ENCODE measurements at regions not wholly inside any gene's neighbourhood (a gene's known extent, or its start where the extent isn't known, plus 50 kb on each side); places are given as distances from the start of the nearest gene placed in this dataset.

DNA sequence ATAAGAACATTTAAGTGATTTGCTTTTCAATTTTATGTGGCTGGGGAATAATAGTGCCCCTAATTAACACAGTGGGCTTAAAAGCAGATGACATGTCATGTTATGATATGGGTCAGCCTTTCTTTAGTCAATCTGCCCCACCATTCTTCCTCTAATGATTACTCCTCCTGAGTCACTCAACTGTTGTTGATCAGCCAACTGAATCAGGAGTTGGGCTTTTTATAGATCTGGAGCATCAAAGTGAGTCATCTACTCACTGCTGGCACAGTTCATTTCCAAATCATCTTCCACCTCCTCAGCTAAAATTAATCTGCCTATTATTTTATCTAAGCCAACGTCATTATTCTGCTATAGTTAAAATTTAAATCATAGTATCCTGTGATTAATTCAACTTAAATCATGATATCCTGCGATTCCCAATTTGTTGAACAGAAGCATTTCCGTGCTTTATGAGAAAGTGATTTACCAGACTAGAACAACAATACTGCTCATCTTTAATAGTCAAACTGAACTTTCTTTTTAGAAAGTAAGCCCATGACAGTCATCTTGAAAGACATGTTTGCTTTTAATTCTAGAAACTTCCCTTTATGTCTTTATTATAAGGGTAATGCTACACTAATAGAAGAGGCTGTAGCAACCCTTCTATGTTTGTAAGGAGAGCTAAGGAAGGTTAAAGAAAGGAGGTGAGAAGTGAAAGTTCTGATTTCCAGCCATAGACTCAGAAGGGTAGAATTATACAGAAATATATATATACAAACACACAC lies 551.4 kb downstream of the TBC1D4 start:
- DNase-seq = no peak

DNA sequence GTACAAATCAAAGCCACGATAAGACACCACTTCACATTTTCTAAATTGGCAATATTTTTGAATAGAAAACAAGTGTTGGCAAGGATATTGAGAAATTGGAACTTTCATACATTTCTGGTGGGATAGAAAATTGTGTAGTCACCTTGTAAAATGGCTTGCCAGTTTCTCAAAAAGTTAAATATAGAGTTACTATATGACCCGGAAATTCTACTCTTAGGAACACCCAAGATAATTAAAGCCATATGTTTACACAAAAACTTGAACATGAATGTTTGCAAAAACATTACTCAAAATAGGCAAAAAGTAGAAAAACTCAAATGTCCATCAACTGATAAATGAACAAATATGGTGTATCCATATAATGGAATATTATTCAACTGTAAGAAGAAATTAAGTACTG lies 552.5 kb downstream of the TBC1D4 start:
- DNase-seq = no peak

DNA sequence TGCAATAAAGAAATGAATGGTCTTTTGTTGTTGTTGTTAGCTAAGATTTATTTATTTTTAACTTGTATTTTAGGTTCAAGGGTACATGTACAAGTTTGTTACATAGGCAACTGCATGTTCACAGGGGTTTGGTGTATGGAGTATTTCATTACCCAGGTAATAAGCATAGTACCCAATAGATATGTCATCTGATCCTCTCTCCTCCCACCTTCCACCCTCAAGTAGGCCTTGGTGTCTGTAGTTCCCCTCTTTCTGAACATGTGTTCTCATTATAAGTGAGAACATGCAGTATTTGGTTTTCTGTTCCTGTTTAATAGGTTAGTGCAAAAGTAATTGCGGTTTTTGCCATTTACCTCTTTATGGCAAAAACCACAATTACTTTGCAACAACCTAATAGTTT lies 554.1 kb downstream of the TBC1D4 start:
- no peak for DNase-seq

- DNase-seq = no peak
Observed at GRCh38 chr13:74922963-74923362, 559.0 kb downstream of the TBC1D4 start.

- no peak for DNase-seq
Observed at GRCh38 chr13:74921326-74921725, 560.6 kb downstream of the TBC1D4 start.

DNA sequence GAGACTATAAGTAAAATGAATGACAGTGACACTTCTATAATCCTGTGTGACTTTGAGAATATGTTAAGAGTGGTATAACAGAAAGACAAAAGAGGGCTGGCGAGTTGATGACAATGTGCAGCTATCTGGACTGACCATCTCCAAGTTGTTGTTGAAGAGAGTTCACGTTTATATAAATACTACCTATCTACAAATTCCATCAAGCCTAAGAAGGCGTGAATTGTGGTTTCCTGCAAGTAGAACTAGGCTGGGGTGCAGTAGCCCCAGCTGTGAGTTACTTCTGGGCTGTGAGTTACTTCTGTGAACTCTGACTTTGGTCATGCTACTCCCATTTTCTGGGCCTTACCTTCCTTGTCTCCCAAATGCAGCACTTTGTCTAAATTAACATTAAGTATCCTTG lies 561.0 kb downstream of the TBC1D4 start:
- DNase-seq = no peak

GRCh38 chr13:74920361-74920760 lies 561.6 kb downstream of the TBC1D4 start:
- DNase-seq = no peak

- no peak for DNase-seq
Observed at GRCh38 chr13:74919914-74920313, 562.1 kb downstream of the TBC1D4 start.

GRCh38 chr13:74912898-74913297 lies 569.1 kb downstream of the TBC1D4 start:
- DNase-seq = no peak

DNA sequence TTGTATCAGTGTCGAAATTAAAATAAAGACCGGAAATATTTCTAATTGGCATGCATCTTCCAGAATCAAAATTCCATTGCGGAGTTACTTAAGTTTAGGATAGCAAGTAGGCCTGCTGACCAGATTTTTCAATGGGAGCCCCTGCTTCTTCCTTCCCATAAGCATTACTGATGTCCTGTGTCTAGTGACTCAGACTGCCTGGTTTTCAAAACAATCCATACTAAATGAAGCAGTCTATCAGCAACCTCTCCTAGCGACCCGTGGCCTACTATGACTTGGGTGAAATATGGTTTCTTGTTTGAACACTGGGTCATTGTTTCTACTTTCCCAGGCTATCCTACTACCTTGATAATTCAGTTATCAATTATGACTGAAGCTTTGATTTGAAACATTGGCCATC lies 571.6 kb downstream of the TBC1D4 start:
- DNase-seq = no peak

GRCh38 chr13:74907788-74908187 lies 574.2 kb downstream of the TBC1D4 start:
- DNase-seq = no peak

GRCh38 chr13:74904556-74904955 lies 577.4 kb downstream of the TBC1D4 start:
- DNase-seq = no peak

GRCh38 chr13:74895042-74895796 lies 586.8 kb downstream of the TBC1D4 start:
- DNase-seq = no peak

DNA sequence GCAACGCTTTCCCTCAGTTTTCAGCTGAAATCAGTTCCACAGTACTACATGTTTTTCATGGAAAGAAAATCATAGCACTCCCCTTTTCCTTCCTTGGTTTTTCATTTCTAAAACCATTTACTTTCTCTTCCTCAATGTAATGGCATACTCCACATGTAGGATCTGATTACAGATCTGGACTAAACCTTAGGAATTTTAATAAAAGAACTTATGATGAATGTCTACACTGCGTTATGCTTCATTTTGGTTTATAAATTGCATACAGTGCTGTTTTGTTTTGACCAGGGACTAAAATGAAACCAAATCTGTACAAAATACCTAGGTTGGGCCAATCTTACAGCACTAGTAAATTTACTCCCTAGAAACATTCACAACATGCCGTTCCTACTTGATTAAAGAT lies 589.9 kb downstream of the TBC1D4 start:
- no peak for DNase-seq

DNA sequence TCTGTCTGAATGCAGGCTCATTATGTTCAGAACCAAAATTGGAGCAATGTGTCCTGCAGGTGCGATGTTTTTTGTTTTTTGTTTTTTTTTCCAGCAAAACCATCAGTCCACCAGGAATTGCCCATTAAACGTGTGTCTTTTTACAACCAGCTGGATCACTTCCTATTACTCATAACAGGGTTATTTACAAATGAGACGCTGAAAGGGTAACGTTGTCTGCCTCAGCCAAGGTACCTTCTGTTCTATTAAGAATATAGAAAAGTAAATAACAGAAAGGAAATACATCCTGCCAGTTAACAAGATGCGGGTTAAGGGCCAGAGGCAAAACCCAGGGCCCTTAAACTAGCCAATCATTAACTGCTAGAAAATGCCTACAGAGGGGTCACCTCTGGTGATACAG lies 590.4 kb downstream of the TBC1D4 start:
- DNase-seq = no peak

- DNase-seq = no peak
Observed at GRCh38 chr13:74889321-74889720, 592.6 kb downstream of the TBC1D4 start.

DNA sequence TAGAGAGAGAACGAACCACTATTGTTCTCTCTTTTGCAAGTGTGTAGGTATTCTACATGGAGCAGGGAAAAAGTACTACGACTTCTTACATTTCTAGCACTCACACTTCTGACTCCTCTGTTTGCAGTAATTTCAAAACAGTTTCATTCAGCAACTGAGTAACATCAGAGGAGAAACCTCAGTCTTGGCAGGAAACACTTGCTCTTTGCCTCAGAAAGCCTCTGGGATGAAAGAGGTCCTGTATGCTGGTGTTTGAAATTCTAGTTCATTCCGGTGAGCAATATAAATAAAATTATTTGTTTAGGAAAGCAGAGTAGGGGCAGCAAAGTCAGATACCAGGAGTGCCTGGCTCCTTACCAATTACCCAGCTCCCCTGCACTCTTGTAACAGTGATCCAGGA lies 595.5 kb downstream of the TBC1D4 start:
- DNase-seq = no peak

DNA sequence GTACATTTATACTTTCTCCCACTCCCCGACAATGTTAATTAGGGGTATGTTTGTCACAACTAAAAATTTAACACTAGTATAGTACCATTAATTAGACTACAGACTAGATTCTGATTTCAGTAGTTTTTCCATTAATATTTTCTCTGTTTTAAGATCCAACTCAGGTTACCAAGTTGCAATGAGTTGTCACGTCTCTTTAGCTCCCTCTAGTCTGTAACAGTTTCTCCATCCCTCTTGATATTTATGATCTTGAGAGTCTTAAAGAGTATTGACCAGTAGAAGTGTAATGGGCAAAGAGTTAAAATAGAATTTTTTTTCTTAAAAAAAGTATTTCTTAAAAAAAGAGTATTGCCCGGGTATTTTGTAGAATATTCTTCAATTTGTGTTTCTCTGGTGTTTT lies 598.1 kb downstream of the TBC1D4 start:
- DNase-seq = no peak

DNA sequence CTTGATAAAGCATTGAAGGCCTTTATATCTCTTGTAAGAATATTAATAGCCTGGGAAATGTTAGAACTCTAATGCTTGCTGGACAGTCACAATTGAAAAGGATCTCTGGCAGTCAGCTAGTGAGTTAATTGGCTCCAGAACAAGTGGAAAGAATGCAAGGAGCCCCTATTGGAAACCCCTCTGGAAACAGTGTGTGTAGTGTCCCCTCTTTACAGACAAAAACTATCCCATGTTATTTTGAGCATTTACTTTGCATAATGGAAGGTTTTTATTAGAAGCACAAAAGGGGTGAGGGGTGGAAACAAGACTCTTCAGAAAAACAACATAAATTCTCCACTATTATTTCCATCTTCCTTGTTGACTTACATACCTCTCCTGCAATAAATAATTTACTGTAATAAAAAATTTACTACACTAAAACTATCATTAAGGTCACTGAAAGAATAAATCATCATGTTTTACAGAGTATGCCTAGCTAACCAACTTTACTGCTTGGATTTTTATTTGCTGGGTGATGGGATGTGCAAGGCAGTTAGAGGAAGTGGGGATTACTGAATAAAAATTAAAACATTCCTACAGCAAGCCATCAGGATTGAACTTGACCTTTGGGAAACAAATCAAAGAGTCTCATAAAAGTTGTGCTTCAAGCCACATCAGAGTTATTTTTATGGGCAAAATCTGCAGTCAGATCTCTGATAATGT lies 610.4 kb downstream of the TBC1D4 start:
- no peak for DNase-seq

DNA sequence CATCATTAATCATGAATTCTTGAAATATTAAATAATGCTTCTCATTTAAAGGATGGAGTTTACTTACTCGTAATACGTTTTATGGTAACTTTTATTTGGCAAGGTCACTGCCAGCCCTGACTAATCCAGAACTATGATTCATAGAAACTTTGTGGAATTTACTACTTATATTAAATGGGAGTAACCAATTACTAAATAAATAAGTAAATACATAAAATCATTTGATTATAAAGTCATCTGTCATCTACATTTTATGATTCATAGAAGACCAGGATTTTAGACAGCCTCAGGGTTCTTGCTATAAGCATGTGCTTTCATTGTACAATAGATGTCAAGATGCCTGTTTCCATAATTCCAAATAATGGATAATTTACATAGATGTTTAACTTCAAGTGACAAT lies 611.1 kb downstream of the TBC1D4 start:
- DNase-seq = no peak

DNA sequence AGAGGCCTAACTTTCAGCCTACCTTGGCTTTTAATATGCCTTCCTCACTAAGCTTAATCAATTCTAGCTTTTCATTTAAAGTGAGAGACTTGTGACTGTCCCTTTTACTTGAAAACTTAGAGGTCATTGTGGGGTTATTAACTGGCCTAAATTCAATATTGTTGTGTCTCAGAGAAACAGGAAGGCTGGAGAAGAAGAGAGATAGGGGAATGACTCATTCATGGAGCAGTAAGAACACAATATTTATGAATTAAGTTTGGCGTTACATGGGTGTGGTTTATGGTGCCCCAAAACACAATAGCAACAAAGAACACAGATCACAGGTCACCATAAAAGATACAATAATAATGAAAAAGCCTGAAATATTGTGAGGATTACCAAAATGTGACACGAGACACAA lies 612.1 kb downstream of the TBC1D4 start:
- no peak for DNase-seq

- DNase-seq = no peak
Observed at GRCh38 chr13:74868049-74868448, 613.9 kb downstream of the TBC1D4 start.

- no peak for DNase-seq
Observed at GRCh38 chr13:74867460-74867859, 614.5 kb downstream of the TBC1D4 start.

DNA sequence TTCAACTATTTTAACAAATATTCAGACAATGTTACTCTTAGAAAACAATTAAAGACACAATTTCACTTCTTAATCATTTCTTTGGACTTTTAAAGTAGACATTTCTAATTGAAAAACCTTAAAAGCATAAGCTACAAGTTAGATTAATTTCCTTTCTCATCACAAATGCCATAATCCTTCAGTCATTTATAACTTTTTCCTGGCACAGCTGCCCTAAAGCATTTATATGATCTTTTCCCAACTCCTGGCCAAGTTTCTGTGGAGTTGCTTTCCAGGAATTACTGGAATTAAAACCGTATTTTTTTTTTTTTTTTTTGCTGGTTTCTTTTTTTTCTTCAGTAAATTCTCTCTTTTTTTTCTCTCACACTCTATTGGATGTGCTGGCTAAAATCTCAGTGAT lies 615.9 kb downstream of the TBC1D4 start:
- DNase-seq = no peak
